NCI-H82 treated with DMSO at 0.1 percent for 48 hours (cell line): ENCODE measurements at regions not wholly inside any gene's neighbourhood (a gene's known extent, or its start where the extent isn't known, plus 50 kb on each side); places are given as distances from the start of the nearest gene placed in this dataset.
"Not testable (repeated sequence)": the region's sequence is repeated elsewhere in the genome, so short reads cannot be mapped to it uniquely, and the experiment has no call there.

ENCODE experiments used
- DNase-seq: peaks from one replicate; lab custom pipeline; 2025; ENCODE audit not compliant: unreplicated experiment; lab: John Stamatoyannopoulos, UW

- DNase-seq = no peak
Measured at GRCh38 chr7:55299273-55299967, 65.7 kb upstream of the LANCL2 start.

GRCh38 chr7:55303220-55303619 lies 61.9 kb upstream of the LANCL2 start:
- DNase-seq = no peak

- no peak for DNase-seq
Measured at GRCh38 chr7:55304018-55304762, 60.9 kb upstream of the LANCL2 start.

DNA sequence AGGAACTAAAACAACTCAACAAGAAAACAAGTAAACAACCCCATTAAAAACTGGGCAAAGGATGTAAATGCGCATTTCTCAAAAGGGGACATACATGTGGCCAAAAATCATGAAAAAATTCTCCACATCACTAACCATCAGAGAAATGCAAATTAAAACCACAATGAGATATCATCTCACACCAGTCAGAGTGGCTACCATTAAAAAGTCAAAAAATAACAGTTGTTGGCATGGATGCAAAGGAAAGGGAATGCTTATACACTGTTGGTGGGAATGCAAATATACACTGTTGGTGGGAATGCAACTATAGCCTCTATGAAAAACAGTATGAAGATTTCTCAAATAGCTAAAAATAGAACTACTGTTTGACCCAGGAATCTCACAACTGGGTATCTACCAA lies 60.0 kb upstream of the LANCL2 start:
- no peak for DNase-seq

GRCh38 chr7:55306331-55306730 lies 58.8 kb upstream of the LANCL2 start:
- DNase-seq = no peak

- DNase-seq = no peak
Measured at GRCh38 chr7:55307123-55307916, 57.8 kb upstream of the LANCL2 start.

DNA sequence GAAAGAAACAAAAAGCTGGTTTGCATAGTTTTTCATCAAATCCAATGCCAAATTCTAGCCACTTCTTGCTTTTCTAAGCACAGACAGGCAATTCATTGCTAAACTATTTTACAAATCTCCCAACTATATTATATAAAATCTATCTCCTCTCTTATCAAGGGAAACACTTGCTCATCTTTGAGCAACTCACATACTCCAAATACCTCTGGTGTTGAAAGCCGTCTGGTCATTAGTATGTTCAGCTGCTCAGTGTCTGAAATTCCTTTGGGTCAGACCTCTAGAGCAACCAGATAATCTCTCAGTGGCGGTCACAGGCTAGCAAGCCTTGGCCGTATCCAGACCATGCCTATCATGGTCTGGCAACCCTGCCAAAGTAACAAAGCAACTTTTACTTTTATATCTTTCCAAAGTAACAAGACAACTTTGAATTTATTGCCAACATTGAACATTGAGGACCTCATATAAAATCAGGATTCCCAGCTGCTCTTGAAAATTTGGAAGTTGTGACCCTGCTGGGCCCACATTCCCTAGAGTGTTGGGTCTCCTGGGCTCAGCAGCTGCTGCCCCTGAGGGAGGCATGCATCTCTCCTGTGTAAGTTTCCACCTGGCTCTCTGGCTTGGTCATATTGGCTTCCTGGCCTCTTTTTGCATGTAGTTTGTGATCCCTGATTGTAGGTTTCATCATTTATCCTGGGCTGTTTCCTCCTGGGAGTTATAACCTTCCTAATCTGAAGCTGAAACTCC lies 56.8 kb upstream of the LANCL2 start:
- no peak for DNase-seq

DNA sequence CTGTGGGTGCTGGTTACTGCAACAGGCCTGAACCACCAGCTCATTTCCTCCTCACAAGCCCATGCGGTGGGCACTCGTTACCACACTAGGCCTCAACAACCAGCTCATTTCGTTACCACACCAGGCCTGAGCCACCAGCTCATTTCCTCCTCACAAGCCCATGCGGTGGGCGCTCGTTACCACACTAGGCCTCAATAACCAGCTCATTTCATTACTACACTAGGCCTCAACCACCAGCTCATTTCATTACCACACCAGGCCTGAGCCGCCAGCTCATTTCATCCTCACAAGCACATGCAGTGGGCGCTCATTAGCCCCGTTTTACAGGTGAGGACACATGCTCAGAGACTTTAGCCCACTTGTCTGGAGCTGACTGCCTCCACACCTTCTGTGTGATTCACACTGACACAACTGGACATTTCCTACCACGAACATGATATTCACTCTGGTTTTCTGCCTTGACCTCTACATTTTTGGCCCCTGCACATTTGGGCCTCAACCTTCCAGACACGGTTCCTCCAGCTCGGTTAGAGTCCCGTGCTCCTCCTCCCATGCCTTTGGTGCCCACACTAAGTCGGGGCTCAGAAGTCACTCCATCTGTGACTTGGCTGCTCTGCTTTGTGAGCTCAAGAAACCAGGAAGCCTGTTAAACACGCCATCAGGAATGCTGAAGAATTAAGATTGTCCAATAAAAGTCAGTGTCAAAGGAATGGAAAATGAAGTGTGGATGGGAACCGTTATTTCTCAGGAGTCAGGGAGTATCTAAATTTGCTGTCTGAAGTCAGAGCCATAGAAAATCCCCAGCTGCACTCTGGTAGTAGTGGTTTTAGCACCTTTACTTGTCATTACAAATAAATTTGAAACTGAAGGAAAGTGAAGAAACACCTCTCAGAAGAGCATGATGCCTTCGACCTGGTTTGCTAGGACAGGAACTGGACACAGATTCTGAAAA lies 55.8 kb upstream of the LANCL2 start:
- no peak for DNase-seq

DNA sequence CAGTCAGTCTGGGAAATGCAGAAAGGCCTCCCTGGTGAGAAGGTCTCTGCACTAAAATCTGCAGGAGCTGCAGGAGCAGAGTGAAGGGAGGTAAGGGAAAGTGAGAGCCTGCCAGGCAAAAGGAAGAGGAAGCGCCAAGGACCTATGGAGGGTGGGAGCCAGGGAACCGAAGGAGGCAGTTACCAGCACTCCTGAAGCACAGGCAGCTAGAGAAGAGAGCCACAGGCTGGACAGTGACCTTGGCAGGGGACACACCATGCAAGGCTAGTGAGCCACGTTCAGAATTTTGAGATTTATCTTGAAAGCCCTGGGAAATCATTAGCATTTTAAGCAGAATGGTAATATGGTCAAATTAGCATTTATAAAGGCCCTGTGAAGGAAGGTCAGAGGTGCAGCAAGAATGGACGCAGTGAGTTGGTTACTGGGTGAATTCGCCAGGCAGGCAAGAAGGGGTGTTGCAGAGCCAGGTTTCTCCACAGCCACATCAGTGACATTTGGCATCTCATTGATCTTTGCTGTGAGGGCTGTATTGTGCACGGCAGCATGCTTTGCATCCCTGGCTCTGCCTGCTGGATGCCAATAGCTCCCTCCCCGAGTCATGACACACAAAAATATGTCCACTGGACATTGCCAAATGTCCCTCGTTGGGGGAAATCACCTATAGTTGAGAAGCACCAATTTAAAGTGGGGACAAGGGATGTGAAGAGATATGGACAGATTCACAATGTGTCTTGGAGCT lies 54.7 kb upstream of the LANCL2 start:
- no peak for DNase-seq

- not testable (repeated sequence) for DNase-seq
Measured at GRCh38 chr7:55311892-55312291, 53.2 kb upstream of the LANCL2 start.

- DNase-seq = not testable (repeated sequence)
Measured at GRCh38 chr7:55313671-55314070, 51.5 kb upstream of the LANCL2 start.

DNA sequence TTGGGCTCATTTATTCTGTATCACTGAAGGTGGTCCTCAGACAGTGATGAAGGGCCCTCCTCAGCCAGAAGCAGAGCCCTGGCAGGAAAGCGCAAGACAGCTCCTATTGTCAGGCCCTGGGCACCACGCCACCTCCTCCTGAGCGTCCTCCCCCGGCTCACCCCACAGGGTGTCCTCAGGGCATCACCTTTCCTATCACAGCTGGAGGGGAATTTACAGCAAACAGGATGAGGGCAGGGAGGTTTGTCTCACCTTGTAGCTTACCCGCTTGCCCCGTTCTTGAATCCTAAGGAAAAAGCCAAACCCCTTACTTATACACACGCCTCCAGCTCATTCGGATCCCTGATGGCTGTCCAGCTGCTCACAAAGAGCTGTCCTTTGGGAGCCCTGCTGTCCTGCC lies 50.2 kb upstream of the LANCL2 start:
- no peak for DNase-seq
